ENCODE measurements at regions not wholly inside any gene's neighbourhood (a gene's known extent, or its start where the extent isn't known, plus 50 kb on each side); places are given as distances from the start of the nearest gene placed in this dataset.

DNA sequence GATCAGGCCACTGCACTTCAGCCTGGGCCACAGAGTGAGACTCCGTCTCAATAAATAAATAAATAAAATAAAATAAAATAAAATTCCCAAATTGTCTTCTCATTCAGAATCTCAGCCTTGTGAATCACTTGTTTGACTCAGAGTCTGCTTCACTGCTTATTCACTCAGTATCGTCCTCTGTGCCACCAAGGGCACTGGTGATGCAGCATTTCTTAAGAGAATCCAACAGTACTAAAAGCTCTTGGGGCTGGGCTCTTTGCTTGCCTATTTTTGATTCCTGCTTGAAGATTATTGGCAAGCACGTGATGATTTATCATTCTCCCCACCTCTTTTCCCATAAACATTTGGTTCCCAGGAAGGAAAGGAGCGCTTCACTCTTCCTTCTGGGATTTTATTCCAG, 54.8 kb upstream of the HMGB1 start:
- H3K23me2 ChIP-seq (ENCODE audit: insufficient read length, low read depth, low read length, poor library complexity, severe bottlenecking): no peaks in the 10 kb centered on the region
- H4K20me1 ChIP-seq (ENCODE audit: control insufficient read depth, insufficient read depth, insufficient read length): no peaks in the 10 kb centered on the region
- no peaks in the 10 kb centered on the region for H3K27me3 ChIP-seq (ENCODE audit: insufficient read depth, low read length)
- no peak overlapping the region for H3K56ac ChIP-seq (ENCODE audit: insufficient read length, low read depth, low read length)
- H4K8ac ChIP-seq (replicated peaks; ENCODE audit: insufficient read length, low read depth, low read length): no peak overlapping the region
- no CpG with 5 or more reads among the region's 4 CpGs for WGBS (ENCODE audit: extremely low coverage, insufficient read length, low lambda C conversion rate)
- no peaks in the 10 kb centered on the region for H3K79me2 ChIP-seq (ENCODE audit: insufficient read depth, low read length)
- no peak overlapping the region for H2AFZ ChIP-seq (ENCODE audit: low read length)
- DNase-seq: no peak
- H4K5ac ChIP-seq (ENCODE audit: insufficient read length, low read depth, low read length): no peak overlapping the region
- H2AK5ac ChIP-seq (ENCODE audit: insufficient read length, low read length): no peak overlapping the region
- no peak overlapping the region for H3K4ac ChIP-seq (ENCODE audit: low read depth, low read length)
- H3K36me3 Mint-ChIP-seq (ENCODE audit: insufficient read depth in 1 of 3, low read depth in 3 of 3): no peaks in the 10 kb centered on the region
- H3K27ac Mint-ChIP-seq: no peak overlapping the region
- H3K4me1 Mint-ChIP-seq: no peaks in the 10 kb centered on the region; a peak in 1 of 4 replicates
- no peaks in the 10 kb centered on the region for H3K27me3 Mint-ChIP-seq (ENCODE audit: low read depth)
- no peaks in the 10 kb centered on the region for H3K9me3 ChIP-seq (ENCODE audit: control insufficient read depth, low read depth, low read length)
- no peak overlapping the region for H2BK15ac ChIP-seq (ENCODE audit: low read depth, low read length)
- H3K4me1 ChIP-seq (ENCODE audit: insufficient read depth, low read length): no peaks in the 10 kb centered on the region
- H3K4me2 ChIP-seq (ENCODE audit: insufficient read depth, insufficient read length, low read length): no peak overlapping the region
- H2BK12ac ChIP-seq (ENCODE audit: insufficient read length, low read depth, low read length): no peak overlapping the region
- H2BK5ac ChIP-seq (ENCODE audit: insufficient read length, low read length): no peak overlapping the region
- H3K23ac ChIP-seq (ENCODE audit: insufficient read length, low read depth, low read length): no peak overlapping the region
- H3K4me3 Mint-ChIP-seq: no peak overlapping the region
- no peak overlapping the region for H2BK120ac ChIP-seq (ENCODE audit: low read depth, low read length, poor library complexity, severe bottlenecking)
- H3K9ac ChIP-seq (ENCODE audit: extremely low read depth, insufficient read length, low read length): no peak overlapping the region
- no peaks in the 10 kb centered on the region for H3K79me1 ChIP-seq (ENCODE audit: insufficient read depth, low read depth, low read length, poor library complexity, severe bottlenecking)
- H3K18ac ChIP-seq (ENCODE audit: insufficient read length, low read depth, low read length): no peak overlapping the region
- H3K9me3 Mint-ChIP-seq: no peaks in the 10 kb centered on the region
- no peak overlapping the region for H3K14ac ChIP-seq (ENCODE audit: insufficient read depth, low read length)
- H3K27ac ChIP-seq (ENCODE audit: insufficient read length, low read depth, low read length): no peak overlapping the region
- no peak overlapping the region for H3T11ph ChIP-seq (ENCODE audit: low read length)
- TF ChIP-seq, protein P1, sequence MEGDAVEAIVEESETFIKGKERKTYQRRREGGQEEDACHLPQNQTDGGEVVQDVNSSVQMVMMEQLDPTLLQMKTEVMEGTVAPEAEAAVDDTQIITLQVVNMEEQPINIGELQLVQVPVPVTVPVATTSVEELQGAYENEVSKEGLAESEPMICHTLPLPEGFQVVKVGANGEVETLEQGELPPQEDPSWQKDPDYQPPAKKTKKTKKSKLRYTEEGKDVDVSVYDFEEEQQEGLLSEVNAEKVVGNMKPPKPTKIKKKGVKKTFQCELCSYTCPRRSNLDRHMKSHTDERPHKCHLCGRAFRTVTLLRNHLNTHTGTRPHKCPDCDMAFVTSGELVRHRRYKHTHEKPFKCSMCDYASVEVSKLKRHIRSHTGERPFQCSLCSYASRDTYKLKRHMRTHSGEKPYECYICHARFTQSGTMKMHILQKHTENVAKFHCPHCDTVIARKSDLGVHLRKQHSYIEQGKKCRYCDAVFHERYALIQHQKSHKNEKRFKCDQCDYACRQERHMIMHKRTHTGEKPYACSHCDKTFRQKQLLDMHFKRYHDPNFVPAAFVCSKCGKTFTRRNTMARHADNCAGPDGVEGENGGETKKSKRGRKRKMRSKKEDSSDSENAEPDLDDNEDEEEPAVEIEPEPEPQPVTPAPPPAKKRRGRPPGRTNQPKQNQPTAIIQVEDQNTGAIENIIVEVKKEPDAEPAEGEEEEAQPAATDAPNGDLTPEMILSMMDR (conservative IDR thresholded peaks at IDR 0.05): no peak
- H4K91ac ChIP-seq (ENCODE audit: insufficient read length, low read depth, low read length): no peak overlapping the region
- no peak overlapping the region for H2BK20ac ChIP-seq (ENCODE audit: low read depth, low read length, poor library complexity, severe bottlenecking)
